ENCODE measurements at regions not wholly inside any gene's neighbourhood (a gene's known extent, or its start where the extent isn't known, plus 50 kb on each side); places are given as distances from the start of the nearest gene placed in this dataset.

DNA sequence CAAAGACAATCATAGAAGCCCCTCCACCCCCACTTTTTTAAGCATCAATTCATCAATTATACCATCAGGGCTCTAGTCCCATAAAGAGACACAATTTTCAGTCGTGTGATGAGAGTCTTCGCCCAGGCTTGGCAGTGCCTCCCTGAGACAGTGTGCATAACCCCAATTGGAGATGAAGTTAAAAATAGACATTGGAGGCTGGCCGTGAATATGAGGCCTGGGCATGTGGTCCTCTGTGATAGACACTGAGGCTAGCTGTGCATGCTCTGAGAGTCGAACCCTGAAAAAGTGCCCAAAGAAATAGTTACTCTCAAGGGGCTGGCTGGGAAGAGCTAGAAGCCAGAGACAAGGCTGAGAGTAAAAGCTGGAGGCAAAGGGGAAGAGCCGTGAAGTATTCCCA is 248.6 kb upstream of the NR4A3 start:
- no peak for DNase-seq (ENCODE audit: extremely low read depth in 1 of 2, low read depth in 1 of 2)

DNA sequence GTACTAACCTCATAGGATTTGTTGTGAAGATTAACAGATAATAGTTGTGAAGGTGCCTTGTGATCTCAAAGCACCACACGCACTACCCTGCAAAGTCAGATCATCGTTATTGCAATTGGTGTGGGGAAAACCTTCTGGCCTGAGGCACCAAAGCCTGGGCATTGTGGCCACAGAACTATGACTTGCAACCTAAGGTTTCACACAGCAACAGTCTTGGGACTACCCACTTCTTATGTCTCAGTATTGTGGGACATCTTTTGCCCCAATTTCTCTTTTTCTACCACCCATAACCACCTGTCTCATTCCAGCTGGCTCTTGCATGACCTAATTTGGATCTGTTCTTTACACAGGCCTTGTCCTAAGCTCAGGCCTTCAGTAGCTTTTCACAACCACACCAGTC is 247.8 kb upstream of the NR4A3 start:
- no peak for DNase-seq (ENCODE audit: extremely low read depth in 1 of 2, low read depth in 1 of 2)

DNA sequence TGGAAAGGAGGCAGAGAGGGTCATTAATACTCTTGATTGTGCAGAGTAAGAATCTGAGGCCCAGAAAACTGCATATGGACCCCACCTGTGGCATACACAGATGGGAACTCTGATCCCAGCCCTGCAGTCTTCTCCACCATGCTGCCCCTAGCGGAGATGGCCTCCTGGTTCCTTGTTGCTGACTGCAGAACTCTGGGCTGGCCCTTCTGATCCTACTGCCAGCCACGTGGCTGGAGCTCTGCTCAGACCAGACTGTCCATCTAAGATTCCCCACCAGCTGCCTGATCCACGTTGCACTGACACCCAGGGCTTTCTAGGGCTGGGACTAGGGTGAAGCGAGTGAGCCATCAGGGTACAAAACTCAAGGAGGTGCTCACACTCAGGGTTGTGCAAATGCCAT is 245.7 kb upstream of the NR4A3 start:
- DNase-seq (ENCODE audit: extremely low read depth in 1 of 2, low read depth in 1 of 2): no peak

DNA sequence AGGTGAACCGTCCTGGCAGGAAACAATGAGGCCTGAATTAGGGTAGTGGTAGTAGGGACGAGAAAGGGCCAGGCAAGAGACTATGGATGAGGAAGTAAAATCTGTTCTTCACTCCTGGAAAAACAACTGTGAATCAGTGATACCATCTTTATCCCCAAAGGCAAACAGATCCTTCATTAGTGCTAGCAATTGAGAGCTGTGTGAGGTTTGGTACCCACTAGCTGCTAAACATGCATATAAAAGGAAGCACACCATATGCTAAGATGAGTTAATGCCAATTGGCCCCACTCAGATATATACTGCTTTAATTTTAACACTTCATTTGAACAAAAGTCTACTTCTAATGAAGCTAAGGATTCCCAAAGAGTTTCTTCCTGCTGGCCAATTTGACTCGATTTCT is 244.8 kb upstream of the NR4A3 start:
- DNase-seq (ENCODE audit: extremely low read depth in 1 of 2, low read depth in 1 of 2): no peak

DNA sequence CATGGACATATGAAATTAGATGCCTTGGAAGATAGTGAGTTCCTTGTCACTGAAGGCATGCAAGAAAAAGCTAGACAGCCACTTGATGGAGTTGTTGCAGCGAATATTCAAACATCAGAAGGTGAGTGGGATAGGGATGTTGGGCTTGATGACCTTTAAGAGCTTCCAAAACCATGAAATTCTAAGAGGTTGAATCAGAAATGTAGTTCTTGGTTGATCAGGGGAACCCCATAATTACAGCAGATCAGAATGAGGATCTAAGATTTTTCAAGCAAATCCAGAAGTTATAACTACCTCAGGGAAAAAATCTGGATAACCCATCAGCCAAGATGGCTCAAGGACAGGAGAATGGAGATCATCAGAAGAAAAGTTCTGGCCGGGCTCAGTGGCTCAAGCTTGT is 244.3 kb upstream of the NR4A3 start:
- no peak for DNase-seq (ENCODE audit: extremely low read depth in 1 of 2, low read depth in 1 of 2)

DNA sequence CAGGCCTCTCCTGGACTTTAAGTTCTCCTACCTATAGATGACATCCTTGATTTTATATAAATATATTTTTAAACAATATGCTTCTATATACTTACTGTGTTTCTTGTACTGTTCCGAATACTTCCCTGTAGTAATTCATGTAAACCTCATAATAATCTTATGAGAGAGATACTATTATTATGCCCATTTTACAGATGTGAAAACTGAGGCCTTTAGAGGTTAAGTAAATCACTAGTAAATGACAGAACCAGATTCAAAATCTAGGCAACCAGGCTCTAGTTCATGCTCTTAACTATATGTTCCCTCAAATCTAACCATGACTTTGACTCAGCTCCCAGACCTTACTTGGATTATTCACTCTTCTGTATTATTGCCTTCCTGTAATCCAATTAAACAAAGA is 243.0 kb upstream of the NR4A3 start:
- no peak for DNase-seq (ENCODE audit: extremely low read depth in 1 of 2, low read depth in 1 of 2)

DNA sequence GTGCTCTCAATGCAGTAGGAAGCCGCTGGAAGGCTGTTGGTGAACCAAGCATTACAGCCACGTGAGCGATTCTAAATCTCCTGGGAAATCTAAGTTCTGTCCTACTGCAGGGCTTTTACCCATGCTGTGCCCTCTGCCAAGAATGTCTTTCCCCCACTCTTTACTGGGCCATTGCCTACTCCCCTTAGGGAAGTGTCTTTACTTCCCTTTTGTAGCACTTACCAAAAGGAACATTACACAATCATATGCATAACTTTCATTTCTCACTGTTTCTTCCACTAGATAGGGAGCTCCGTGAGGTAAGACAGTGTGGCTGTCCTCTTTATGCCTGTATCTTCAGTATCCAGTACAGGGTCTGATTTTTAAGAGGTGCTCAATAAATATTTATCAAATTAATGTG is 241.7 kb upstream of the NR4A3 start:
- DNase-seq (ENCODE audit: extremely low read depth in 1 of 2, low read depth in 1 of 2): no peak

DNA sequence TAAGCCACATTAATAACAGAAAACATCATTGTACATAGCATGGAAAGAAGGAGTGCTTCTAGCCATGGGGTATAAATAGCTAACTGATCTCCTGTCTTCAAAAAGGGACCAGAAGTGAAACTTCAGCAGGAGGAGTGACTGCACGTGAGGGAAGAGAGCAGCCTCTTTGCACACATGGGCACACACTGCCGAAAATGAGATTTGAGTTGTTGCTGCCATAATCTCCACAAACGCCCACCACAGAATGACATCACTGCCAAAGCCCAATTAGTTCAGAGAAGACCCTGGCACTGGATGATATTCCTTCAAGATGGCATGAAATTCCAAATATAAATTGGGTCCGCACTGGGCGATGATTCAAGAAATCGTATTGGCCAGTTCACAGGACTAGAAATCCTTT is 238.9 kb upstream of the NR4A3 start:
- DNase-seq (ENCODE audit: extremely low read depth in 1 of 2, low read depth in 1 of 2): no peak

DNA sequence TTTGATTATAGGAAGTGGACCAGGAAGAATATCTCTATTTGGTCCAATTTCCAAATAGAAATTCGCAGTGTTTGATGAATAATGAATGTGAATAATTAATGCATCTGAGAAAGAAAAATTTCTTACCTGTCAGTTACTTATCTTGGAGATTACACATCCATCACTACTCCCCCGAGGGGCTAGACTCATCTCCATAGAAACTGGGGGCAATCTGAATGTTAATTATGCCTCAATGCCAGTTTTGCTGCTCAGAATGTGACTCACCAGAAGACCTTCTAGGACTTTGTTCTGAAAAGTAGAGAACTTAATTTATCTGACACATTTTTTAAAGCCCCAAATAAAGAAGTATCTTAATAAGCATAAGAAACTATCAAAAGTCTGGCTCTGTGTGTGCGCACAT is 233.4 kb upstream of the NR4A3 start:
- no peak for DNase-seq (ENCODE audit: extremely low read depth in 1 of 2, low read depth in 1 of 2)

DNA sequence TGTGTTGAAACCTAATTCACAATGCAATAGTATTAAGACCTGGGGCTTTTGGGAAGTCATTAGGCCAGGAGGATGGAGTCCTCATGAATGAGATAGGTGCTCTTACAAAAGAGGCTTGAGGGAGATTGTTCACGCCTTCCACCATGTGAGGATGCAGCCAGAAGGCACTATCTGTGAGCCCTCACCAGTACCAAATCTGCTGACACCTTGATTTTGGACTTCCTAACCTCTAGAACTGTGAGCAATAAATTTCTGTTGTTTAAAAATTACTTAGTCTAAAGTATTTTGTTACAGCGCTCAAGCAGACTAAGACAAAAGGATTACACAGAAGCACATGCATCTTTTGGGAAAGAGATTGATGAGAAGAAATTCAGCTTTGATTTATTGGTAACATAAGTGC is 232.9 kb upstream of the NR4A3 start:
- DNase-seq (ENCODE audit: extremely low read depth in 1 of 2, low read depth in 1 of 2): no peak

DNA sequence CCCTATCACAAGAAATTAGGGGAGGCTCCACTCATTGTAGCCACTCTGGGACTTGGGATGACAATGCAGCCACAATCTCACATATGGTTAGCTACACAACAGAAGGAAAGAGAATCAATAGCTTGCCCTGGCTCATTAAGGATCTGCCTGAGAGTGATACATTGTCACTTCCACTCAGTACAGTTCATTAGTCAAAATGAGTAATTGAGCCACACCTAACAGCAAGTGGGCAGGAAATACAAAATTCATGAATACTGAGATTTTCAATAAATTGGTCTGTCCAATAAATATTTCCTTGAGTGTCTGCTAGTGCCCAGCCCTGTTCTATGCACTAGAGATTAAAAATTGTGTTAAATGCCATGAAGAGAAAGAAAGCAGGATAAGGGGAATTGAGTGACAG is 231.3 kb upstream of the NR4A3 start:
- no peak for DNase-seq (ENCODE audit: extremely low read depth in 1 of 2, low read depth in 1 of 2)

DNA sequence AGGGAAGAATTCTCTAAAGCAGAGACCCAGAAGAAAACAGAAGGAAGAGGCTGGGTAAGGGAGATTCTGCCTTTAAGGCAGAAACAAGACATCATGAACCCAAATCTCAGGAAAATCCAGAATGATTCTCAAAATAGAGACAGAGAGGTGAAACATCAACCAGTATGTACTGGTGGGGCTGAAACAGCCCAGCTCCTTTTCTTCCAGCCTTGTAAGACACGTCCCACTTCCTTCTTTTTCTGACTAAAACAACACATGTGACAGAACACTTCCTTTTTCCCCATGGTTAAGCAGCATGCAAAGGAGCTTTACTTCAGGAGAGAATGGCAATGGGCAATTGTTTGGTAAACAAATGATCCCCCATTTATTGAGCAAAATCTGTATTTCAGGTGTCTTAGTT is 230.8 kb upstream of the NR4A3 start:
- no peak for DNase-seq (ENCODE audit: extremely low read depth in 1 of 2, low read depth in 1 of 2)

DNA sequence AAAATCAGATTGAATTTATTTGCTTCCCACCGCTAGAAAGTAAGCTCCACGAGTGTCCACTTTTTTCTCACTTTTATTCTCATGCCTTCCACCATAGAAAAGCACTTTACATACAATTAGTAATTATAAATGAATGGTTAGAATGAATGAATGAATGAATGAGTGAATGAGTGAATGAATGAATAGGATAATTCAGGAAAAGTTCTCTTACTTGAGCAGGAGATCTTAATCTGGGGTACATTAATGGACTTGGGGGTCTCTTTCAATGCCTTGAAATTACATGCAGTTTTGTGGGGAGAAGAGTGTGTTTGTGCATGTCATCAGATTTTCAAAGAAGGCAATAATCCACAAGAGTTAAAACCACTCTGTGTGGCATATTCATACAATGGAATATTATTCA is 229.9 kb upstream of the NR4A3 start:
- no peak for DNase-seq (ENCODE audit: extremely low read depth in 1 of 2, low read depth in 1 of 2)

DNA sequence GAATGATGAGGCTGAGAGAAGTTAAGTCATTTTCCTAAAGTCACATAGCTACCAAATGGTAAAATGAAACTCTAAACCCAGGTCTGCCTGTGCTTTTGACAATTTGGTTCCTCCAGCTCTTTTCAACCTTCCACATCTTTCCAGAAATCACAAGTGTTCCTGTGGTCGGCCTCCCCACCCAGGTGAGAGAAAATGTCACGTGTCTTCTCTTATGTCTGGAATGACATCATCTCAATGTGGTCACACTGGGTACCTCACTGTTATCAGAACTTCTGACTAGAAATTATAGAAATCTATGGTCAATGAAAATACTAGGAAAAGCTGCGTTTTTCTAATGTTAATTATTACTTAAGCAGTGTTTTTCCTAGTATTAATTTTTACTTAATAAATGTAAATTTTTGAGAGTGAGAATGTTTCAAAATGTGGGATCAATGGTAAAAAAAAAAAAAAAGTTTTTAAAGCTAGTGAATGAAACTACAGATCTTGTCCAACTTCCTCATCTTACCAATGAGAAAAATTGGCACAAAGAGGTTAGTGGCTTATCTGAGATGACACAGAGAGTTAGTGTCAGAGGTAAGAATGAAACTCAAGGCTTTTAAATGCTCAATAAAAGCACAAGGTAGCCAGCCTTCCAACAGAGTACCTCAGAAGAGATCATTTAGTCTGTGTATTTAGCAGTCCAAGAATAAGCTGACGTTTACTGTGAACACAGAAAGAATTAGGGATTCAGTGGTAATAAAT is 228.7 kb upstream of the NR4A3 start:
- DNase-seq (ENCODE audit: extremely low read depth in 1 of 2, low read depth in 1 of 2): no peak

DNA sequence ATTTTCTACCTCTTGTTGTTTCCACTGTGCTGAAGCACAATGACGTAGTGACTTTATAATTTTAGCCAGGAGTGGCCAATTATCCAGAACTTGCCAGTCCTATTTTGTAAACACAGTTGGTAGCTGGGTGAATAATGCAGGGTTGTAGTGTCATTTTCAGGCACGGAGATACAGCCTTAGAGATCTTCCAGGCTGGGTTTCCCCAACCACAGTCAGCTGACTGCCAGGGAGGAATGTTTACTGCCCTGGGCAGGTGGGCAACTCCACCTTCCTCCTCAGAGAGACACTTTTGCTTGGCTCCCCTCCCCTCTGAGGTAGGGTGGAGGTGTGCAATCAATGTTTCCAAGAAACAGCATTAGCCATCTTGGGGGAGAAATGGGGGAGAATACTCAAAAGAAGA is 228.1 kb upstream of the NR4A3 start:
- no peak for DNase-seq (ENCODE audit: extremely low read depth in 1 of 2, low read depth in 1 of 2)

DNA sequence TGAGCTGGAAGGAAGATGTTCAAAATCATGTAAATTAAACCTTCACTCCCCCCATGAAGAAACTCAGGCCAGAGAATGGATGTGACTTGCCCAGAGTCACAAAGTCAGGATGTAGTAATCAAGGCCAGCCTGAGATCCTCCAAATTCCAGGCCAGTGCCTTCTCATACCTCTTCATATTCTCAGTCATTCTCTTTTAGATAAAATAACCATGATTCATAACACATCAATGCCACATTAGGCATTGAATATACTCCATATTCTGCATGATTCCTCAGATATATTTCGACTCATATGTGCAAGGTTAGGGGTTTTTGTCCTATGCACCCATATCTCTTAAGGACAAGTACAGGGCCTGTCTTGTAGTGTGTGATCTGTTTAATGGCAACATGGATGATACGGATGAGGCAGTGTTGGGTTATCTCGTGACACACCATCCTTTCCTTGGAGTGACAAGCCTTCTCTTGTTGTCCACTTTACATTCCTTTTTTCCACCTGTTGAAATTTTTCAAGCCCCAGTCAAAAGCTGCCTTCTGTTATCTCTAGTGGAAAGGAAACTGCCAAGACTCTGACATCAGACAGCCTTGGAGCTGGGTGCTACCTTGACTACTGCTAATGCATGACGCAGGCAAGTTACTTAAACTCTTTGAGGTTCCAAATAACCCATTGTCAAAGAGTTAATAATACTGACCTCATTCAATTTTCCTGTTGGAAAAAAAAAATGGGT is 227.5 kb upstream of the NR4A3 start:
- DNase-seq (ENCODE audit: extremely low read depth in 1 of 2, low read depth in 1 of 2): no peak

DNA sequence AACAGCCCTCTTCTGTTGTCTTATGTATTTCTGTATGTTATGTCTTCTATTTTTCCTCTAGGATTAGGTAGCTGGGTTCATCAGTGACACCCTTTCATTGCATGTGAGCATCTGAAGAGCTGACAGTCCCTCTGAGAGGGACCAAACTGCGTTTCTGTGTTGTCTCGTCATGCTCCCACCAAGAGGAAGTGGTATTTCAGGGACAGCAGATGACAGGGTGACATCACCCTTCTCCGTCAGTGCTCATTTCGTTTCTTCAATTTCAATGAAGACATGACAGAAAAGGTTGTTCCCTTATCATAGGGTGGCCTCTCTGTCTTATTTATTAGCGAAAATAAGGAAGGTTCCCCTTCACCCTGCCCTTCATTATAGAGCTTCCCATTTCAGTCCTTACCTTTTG is 225.9 kb upstream of the NR4A3 start:
- no peak for DNase-seq (ENCODE audit: extremely low read depth in 1 of 2, low read depth in 1 of 2)

DNA sequence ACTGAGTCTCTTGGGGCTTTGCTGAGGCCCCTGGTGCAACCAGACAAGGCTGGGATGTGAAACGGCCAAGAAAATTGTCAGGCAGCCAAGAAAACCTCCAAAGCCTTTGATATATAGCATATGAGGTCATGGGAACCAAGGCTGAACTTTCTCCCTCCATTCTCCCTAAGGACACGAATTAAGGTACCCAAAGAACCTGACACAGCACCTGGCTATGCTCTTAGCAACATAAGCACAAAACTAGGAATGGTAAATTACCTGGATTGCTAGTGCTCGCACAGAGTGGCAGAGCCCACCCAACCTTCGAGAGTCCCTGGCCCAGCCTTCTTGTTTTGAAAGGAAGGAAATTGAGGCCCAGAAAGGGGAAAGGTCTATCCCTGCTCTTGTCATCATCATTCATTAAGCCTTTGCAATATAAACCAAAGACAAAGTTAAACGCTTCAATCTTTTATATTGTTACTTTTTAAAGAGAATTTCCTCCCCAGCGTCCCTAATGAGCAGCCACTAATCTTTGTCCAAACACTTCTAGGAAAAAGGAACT is 220.0 kb upstream of the NR4A3 start:
- DNase-seq (ENCODE audit: extremely low read depth in 1 of 2, low read depth in 1 of 2): no peak

DNA sequence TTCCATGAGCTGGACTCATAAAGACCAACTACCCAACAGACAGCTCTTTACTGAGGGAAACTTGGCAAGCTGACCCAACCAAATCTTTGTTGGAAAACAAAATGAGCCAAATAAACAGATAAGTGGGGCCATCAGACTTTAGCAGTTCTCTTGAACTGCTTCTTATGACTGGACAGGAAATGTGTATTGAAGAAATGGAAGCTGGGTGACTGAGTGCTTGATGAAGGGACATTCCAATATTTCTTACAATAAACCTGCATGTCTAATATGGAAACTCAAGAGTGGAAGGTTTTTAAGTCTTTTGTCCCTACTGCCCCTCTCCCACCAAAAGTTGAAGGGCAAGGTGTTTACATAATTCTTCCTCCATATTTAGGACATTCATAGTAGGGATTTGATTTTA is 218.8 kb upstream of the NR4A3 start:
- no peak for DNase-seq (ENCODE audit: extremely low read depth in 1 of 2, low read depth in 1 of 2)

DNA sequence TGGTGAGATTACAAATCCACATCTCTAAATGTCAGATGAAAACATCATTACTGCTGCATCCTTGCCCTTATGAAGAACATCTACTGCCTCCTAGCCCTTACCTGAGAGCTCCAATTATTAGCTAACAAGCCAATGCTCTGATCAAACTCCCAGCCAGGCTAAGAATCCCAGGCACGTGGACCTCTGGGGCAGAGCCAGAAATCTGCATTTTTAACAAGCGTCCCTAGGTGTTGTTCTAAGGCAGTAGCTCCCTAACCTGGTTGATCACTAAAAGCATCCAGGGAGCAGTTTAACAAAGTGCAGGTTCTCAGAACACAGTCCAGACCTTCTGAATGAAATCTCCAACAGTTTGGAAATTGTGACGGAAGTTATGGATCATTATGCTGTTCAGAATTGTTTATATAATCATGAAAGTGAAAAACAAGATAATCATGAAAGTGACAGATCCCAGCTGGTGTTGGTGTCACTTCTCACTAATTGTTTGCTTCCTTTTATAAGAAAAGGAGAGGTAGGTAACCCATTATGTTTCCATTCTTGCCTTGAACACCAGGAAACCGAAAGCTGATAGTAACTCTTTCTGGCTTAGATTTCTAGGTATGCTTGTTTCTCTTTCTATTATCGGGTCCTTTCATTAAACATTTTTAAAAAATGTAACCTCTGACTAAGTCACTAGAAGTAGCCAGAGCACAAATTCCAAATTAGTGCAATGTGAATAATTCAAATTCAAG is 216.5 kb upstream of the NR4A3 start:
- no peak for DNase-seq (ENCODE audit: extremely low read depth in 1 of 2, low read depth in 1 of 2)

DNA sequence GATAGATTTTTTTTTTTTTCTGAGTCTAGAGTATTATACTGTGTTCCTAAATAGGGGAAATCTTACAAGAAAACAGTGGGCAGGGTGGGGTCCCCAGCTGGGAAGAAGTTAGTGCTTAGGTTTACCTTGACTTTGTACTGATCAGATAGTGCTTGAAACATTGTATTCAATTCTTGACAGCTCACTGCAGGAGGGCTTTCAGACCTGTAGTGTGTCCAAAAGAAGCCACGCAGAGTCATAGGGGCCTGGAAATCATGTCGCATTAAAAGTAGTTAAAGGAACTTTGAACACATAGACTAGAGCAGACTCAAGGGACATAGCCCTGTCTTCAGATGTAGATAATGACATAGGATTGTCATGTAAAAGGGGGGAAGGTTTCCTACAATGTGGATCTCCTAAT is 215.4 kb upstream of the NR4A3 start:
- no peak for DNase-seq (ENCODE audit: extremely low read depth in 1 of 2, low read depth in 1 of 2)

DNA sequence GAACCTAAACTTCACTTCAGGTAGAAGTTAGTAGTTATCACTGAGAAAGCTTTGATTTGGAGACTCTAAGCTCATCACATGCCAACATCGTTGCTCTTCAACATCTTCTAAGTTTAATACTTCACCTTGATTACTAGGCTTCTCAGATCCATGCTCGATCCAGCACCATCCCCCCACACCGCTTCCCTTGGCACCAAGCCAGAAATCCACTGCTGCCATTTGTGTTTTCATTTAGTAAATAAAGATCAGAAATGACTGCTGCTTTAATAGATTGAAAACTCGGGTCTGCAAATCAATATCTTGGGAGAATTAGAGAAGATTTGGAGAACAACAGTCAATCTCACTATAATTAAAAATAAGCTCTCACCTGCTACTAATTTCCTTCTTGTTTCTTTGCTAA is 214.7 kb upstream of the NR4A3 start:
- DNase-seq (ENCODE audit: extremely low read depth in 1 of 2, low read depth in 1 of 2): no peak
